ENCODE measurements at regions not wholly inside any gene's neighbourhood (a gene's known extent, or its start where the extent isn't known, plus 50 kb on each side); places are given as distances from the start of the nearest gene placed in this dataset.

GRCh38 chr4:173917255-173917960, 366.1 kb downstream of the FBXO8 start:
- Histone ChIP-seq H3K27me3 (no peaks in the 10 kb centered on the region), H3K4me3 (peak overlapping the region in 3 of 12 donors; percentile 1 to 22 (median 7)), H3K4me1 (peaks cover 0 to 4% (median 0%) of the 10 kb centered on the region in 12 donors), H3K27ac (peak overlapping the region in 8 of 12 donors; percentile 3 to 74 (median 36)), H3K9me3 (no peaks in the 10 kb centered on the region), H3K36me3 (no peaks in the 10 kb centered on the region)
- peak; percentile 55 to 73 (median 62) for ATAC-seq
- DNase-seq = no peak
- 16 to 24% (median 23%) methylated on average over 8 of the region's 8 CpGs for WGBS, 4 donors
- TF ChIP-seq POLR2A (IDR thresholded peaks at IDR 0.05) = no peak
- no peak for TF ChIP-seq CTCF (IDR thresholded peaks at IDR 0.05)
- intact Hi-C loops (cut with DNase I) = no loop called here

DNA sequence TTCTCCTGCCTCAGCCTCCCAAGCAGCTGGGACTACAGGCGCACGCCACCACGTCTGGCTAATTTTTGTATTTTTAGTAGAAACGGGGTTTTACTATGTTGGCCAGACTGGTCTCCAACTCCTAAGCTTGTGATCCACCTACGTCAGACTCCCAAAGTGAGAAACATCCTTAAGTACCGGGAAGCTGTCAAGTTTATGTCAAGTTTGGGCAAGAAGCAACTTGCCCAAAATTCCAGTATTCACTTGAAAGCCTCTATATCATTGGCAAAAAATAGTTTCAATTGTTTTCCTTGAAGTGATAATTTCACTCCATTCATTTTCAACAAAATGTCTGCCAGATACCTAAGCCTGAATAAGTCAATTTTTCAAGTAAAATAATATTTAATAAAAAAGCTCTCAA, 370.0 kb downstream of the FBXO8 start:
- H3K4me3 ChIP-seq = no peak overlapping the region
- DNase-seq (no peak), ATAC-seq (no peak)
- TF ChIP-seq CTCF (IDR thresholded peaks at IDR 0.05) (no peak), POLR2A (IDR thresholded peaks at IDR 0.05) (no peak)
- no peaks in the 10 kb centered on the region for H3K9me3 ChIP-seq
- intact Hi-C loops (cut with DNase I) = no loop called here
- no peak overlapping the region for H3K27ac ChIP-seq
- H3K36me3 ChIP-seq = no peaks in the 10 kb centered on the region
- H3K4me1 ChIP-seq = peaks cover 0 to 13% (median 0%) of the 10 kb centered on the region in 12 donors
- no peaks in the 10 kb centered on the region for H3K27me3 ChIP-seq
- 90 to 94% (median 93%) methylated on average over 6 of the region's 6 CpGs for WGBS, 4 donors

DNA sequence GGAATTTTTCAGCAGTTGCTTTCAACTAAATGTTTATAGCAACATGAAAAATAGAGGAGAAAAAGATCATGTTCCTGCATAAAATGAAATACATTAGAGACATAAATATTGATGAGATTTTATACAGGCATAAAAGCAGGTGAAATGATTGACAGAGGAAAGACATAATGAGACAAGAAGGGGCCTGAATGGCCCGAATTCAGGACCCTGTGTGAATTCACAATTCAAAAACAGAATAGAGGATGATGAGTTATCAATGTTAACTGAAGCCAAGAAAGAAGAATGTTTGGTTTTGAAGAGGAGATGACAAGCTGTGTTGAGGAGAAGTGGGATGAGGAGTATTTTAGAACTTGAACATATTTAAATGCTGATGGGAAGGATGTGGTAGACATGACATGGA, 371.1 kb downstream of the FBXO8 start:
- intact Hi-C loops (cut with DNase I) = no loop called here
- WGBS, 4 donors = 62 to 69% (median 67%) methylated on average over 1 of the region's 1 CpG
- Histone ChIP-seq H3K9me3 (no peaks in the 10 kb centered on the region), H3K36me3 (no peaks in the 10 kb centered on the region), H3K4me1 (peaks cover 0 to 13% (median 0%) of the 10 kb centered on the region in 12 donors), H3K4me3 (no peak overlapping the region), H3K27ac (no peak overlapping the region), H3K27me3 (no peaks in the 10 kb centered on the region)
- TF ChIP-seq POLR2A (IDR thresholded peaks at IDR 0.05) (no peak), CTCF (IDR thresholded peaks at IDR 0.05) (no peak)
- DNase-seq (no peak), ATAC-seq (no peak)

- Histone ChIP-seq H3K36me3 (no peaks in the 10 kb centered on the region), H3K9me3 (no peaks in the 10 kb centered on the region), H3K4me3 (no peak overlapping the region), H3K27ac (no peak overlapping the region), H3K27me3 (no peaks in the 10 kb centered on the region), H3K4me1 (peaks cover 0 to 13% (median 0%) of the 10 kb centered on the region in 12 donors)
- DNase-seq = no peak
- WGBS, 4 donors = 87 to 95% (median 89%) methylated on average over 4 of the region's 4 CpGs
- intact Hi-C loops (cut with DNase I) = no loop called here
- TF ChIP-seq CTCF (IDR thresholded peaks at IDR 0.05) = no peak
- no peak for TF ChIP-seq POLR2A (IDR thresholded peaks at IDR 0.05)
- ATAC-seq = no peak
Measured at GRCh38 chr4:173910891-173911290, 372.6 kb downstream of the FBXO8 start.

Data from heart left ventricle (tissue), 16 donors.